HG03520 (cell line): ENCODE measurements at regions not wholly inside any gene's neighbourhood (a gene's known extent, or its start where the extent isn't known, plus 50 kb on each side); places are given as distances from the start of the nearest gene placed in this dataset.
"Not testable (repeated sequence)": the region's sequence is repeated elsewhere in the genome, so short reads cannot be mapped to it uniquely, and the experiment has no call there.

ENCODE experiments used
- ATAC-seq: cut with Tn5 transposase; IDR thresholded peaks from one replicate; pipeline ENCODE4 v1.9.1; 2021; ENCODE audit warnings: mild to moderate bottlenecking, moderate library complexity; ENCODE audit not compliant: unreplicated experiment

- no peak for ATAC-seq
Observed at GRCh38 chr3:115384381-115384780, 237.3 kb upstream of the ZBTB20 start.

GRCh38 chr3:115385774-115386730 is 237.3 kb upstream of the GAP43 start:
- ATAC-seq: no peak

GRCh38 chr3:115388166-115388565 is 235.1 kb upstream of the GAP43 start:
- no peak for ATAC-seq

GRCh38 chr3:115388811-115389210 is 234.5 kb upstream of the GAP43 start:
- no peak for ATAC-seq

- ATAC-seq: no peak
Observed at GRCh38 chr3:115396801-115397200, 226.5 kb upstream of the GAP43 start.

GRCh38 chr3:115397433-115397832 is 225.9 kb upstream of the GAP43 start:
- no peak for ATAC-seq

- ATAC-seq: no peak
Observed at GRCh38 chr3:115398506-115398905, 224.8 kb upstream of the GAP43 start.

- no peak for ATAC-seq
Observed at GRCh38 chr3:115399750-115400149, 223.6 kb upstream of the GAP43 start.

- no peak for ATAC-seq
Observed at GRCh38 chr3:115401298-115401697, 222.0 kb upstream of the GAP43 start.

GRCh38 chr3:115401851-115402501 is 221.3 kb upstream of the GAP43 start:
- no peak for ATAC-seq

- no peak for ATAC-seq
Observed at GRCh38 chr3:115402651-115403050, 220.7 kb upstream of the GAP43 start.

GRCh38 chr3:115403786-115404185 is 219.5 kb upstream of the GAP43 start:
- no peak for ATAC-seq

- no peak for ATAC-seq
Observed at GRCh38 chr3:115409596-115409995, 213.7 kb upstream of the GAP43 start.

GRCh38 chr3:115414610-115415009 is 208.7 kb upstream of the GAP43 start:
- not testable (repeated sequence) for ATAC-seq

GRCh38 chr3:115415246-115415996 is 207.9 kb upstream of the GAP43 start:
- no peak for ATAC-seq

GRCh38 chr3:115418583-115418982 is 204.7 kb upstream of the GAP43 start:
- ATAC-seq: no peak

GRCh38 chr3:115420086-115420485 is 203.2 kb upstream of the GAP43 start:
- no peak for ATAC-seq

GRCh38 chr3:115423170-115423569 is 200.1 kb upstream of the GAP43 start:
- no peak for ATAC-seq

- ATAC-seq: no peak
Observed at GRCh38 chr3:115428841-115429240, 194.5 kb upstream of the GAP43 start.

GRCh38 chr3:115436767-115437301 is 186.5 kb upstream of the GAP43 start:
- ATAC-seq: no peak

GRCh38 chr3:115438799-115439198 is 184.5 kb upstream of the GAP43 start:
- ATAC-seq: no peak
